Astrocyte (in vitro differentiated cells and primary cell): ENCODE measurements at regions not wholly inside any gene's neighbourhood (a gene's known extent, or its start where the extent isn't known, plus 50 kb on each side); places are given as distances from the start of the nearest gene placed in this dataset.
"Not testable (repeated sequence)": the region's sequence is repeated elsewhere in the genome, so short reads cannot be mapped to it uniquely, and the experiment has no call there.

ENCODE experiments used
- EZH2 ChIP-seq: IDR thresholded peaks from 2 replicates; pipeline ENCODE4 v1.6.1; 2012; ENCODE audit warnings: mild to moderate bottlenecking, low read length, inconsistent platforms; ENCODE audit not compliant: insufficient read depth
- TF ChIP-seq, protein P1 (sequence below): IDR thresholded peaks from 2 replicates; pipeline ENCODE4 v1.5.1; 2011; ENCODE audit warnings: low read depth, mild to moderate bottlenecking, inconsistent platforms, low read length, moderate library complexity; ENCODE audit not compliant: insufficient read depth

DNA sequence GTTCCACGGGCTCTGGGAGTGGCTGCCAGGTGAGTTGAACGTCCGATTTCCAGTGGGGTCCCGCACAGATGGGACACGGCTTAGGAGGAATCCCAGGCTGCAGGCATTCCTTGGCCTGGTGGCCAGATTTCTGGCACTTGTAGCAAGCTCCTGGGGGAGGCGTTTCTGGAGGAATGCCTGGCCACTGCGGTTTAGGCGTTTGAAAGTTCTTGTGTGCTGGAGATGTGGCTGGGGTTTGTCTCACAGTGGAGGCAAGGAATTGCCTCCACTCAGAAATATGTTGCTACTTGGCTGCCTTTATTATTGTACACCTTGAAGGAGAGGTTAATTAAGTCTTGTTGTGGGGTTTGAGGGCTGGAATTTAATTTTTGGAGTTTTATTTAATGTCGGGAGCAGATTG lies 583.3 kb upstream of the MDGA2 start:
- TF ChIP-seq, protein P1, sequence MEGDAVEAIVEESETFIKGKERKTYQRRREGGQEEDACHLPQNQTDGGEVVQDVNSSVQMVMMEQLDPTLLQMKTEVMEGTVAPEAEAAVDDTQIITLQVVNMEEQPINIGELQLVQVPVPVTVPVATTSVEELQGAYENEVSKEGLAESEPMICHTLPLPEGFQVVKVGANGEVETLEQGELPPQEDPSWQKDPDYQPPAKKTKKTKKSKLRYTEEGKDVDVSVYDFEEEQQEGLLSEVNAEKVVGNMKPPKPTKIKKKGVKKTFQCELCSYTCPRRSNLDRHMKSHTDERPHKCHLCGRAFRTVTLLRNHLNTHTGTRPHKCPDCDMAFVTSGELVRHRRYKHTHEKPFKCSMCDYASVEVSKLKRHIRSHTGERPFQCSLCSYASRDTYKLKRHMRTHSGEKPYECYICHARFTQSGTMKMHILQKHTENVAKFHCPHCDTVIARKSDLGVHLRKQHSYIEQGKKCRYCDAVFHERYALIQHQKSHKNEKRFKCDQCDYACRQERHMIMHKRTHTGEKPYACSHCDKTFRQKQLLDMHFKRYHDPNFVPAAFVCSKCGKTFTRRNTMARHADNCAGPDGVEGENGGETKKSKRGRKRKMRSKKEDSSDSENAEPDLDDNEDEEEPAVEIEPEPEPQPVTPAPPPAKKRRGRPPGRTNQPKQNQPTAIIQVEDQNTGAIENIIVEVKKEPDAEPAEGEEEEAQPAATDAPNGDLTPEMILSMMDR = not testable (repeated sequence)
- TF ChIP-seq EZH2 = not testable (repeated sequence)
